ENCODE measurements at regions not wholly inside any gene's neighbourhood (a gene's known extent, or its start where the extent isn't known, plus 50 kb on each side); places are given as distances from the start of the nearest gene placed in this dataset.

DNA sequence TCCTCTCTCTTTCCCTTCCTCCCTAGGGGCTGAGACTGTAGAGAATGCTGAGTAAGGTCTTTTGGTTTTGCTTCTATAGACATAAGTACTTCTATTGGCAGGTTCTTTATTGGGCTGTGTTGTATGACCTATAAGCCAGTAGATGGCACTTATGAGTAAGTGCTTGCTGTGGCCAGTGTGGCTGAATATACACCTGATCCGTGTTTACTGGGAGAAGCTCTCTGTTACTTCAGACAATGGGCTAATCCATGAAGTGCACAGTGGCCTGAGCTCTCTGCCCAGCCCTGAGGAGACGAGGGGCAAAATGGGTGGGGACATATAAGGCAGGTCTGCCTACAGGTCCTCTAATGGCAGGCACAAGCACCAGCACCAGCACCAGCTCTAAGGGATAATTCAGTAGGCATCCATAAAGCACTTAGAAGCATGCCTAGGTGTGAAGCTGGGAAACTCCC is 610.3 kb downstream of the RNF144B start:
- H3K27ac ChIP-seq, result no peak overlapping the region
- TF ChIP-seq, protein P1, sequence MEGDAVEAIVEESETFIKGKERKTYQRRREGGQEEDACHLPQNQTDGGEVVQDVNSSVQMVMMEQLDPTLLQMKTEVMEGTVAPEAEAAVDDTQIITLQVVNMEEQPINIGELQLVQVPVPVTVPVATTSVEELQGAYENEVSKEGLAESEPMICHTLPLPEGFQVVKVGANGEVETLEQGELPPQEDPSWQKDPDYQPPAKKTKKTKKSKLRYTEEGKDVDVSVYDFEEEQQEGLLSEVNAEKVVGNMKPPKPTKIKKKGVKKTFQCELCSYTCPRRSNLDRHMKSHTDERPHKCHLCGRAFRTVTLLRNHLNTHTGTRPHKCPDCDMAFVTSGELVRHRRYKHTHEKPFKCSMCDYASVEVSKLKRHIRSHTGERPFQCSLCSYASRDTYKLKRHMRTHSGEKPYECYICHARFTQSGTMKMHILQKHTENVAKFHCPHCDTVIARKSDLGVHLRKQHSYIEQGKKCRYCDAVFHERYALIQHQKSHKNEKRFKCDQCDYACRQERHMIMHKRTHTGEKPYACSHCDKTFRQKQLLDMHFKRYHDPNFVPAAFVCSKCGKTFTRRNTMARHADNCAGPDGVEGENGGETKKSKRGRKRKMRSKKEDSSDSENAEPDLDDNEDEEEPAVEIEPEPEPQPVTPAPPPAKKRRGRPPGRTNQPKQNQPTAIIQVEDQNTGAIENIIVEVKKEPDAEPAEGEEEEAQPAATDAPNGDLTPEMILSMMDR (conservative IDR thresholded peaks at IDR 0.05), result peak; percentile 69

DNA sequence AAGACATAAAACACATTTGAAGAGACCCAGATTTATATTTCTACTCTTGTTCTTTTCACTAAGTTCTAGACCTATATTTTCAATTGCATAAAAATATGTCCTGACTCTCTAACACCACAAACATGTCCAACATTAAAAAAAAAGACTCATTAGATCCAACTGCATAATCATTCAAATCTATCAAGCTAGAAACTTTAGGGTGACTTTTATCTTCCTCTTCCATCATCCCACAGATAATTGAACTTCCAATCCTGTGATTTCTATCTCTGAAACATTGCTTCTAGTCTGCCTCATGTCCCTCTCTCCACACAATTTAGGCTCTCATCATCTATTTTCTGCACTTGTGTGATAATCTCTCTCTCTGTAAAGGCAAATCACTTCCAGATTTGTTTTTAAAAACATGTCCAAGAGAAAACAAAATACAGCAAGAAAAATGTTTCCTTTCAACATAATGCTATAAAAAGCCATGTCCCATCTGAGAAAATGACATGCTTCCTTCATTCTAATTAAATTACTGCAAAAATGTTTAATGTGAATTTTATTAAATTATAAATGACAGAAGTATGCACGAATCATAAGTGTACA is 615.9 kb downstream of the RNF144B start:
- TF ChIP-seq, protein P1 (conservative IDR thresholded peaks at IDR 0.05), result no peak
- H3K27ac ChIP-seq, result no peak overlapping the region

DNA sequence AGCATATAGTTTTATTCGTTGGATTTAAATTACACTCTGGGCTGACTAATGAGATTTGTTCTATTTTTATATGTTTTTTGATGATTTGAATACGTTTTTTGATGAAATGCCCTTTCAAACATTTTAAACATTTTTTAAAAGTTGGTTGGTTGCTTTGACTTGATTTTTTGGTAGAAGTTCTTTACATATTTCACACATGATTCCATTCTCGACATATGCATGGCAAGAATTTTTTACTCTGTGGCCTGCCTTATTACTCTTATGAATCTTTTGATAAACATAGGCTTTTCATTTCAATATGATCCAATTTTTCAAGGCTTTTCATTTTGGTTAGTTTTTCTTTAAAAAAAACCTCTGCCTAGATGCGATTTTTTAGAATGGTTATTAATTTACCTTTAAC is 617.0 kb downstream of the RNF144B start:
- H3K27ac ChIP-seq, result no peak overlapping the region

DNA sequence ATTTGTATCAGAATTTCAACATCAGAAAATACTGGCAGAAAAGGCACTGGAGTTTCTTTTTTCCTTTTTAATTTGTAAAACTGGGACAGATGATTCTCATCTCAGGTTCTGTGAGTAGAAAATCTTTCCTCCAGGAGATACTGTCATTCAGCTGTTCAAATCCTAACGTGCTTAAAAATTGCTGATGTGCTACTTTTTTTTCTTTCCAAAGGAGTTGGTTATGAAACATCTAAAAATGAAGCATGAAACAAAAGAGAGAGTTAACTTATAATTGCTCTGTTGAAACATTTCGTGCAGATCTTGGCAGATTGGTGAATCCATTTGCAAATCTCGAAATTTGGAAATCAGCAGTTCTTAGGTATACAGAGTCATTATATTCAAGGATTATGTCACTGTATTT is 622.6 kb downstream of the RNF144B start:
- TF ChIP-seq, protein P1 (conservative IDR thresholded peaks at IDR 0.05), result no peak
- H3K27ac ChIP-seq, result no peak overlapping the region

More for the DNA sequence above, 617.0 kb downstream of the RNF144B start:
- TF ChIP-seq, protein P1 (conservative IDR thresholded peaks at IDR 0.05), result no peak

DNA sequence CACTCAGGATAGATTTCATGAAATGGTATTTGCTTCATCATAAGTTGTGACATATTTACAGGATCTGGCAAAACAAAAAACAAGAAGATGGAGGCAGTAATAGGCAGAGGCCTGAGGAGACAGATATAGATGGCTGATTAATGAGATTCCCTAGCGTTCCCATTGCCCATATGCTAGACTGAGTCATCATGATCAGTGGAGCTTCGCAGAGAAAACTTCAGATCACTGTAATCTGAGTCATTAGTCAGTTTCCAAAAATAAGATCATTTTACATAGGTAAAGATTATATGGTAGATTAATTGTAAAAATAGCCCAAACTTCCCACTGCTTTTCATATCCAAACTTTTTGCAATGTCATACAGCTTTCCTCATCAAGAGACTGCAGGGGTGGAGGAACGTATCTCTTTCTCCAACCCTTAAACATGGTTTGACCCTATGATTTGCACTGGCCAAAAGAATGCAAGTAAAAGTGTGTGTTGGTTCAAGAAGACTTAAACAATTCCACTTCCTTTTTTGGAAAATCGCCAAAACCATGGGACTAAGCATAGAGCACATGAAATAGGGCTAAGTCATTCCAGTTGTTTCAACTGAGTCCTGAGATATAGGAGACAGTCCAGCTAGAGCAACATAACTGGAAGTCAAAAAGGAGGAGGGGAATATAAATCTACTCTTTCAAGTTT is 626.0 kb downstream of the RNF144B start:
- no peak overlapping the region for H3K27ac ChIP-seq
- TF ChIP-seq, protein P1 (conservative IDR thresholded peaks at IDR 0.05), result no peak

DNA sequence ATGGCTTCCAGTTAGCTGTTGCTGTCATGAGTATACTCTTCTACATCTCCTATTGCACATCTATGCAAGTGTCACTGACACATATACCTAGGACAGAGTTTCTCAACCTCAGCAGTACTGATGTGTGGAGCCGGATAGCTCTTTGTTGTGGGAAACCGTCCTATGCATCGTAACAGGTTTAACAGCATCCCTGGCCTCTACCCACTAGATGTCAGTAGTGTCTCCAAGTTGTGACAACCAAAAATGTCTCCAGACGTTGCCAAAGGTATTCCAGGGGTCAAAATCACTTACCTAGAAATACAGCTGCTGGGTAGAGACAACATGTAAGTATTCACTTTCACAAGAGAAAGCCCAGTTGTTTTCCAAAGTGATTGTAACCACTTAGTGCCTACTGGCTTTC is 637.6 kb downstream of the RNF144B start:
- no peak overlapping the region for H3K27ac ChIP-seq
- TF ChIP-seq, protein P1 (conservative IDR thresholded peaks at IDR 0.05), result peak; percentile 61

DNA sequence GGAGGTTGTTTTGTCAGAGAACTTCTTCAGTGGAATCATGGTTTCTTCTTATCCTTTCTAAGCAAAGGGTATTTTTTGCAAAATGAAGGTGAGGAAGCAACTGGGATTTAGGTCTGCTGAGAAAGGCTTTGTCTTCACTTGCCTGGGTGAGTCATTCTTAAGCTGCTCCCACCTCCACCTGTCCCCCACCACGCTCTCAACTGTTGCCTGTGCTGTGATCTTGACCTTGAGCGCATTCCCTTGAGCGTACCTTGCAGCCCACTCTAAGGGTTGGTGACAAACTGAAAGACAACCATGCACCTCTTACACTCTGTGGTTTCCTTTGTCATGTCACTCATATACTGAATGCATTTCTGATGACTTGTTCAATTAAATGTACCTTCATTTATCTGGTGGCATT is 641.1 kb downstream of the RNF144B start:
- TF ChIP-seq, protein P1 (conservative IDR thresholded peaks at IDR 0.05), result no peak

More for the DNA sequence above, 641.1 kb downstream of the RNF144B start:
- no peak overlapping the region for H3K27ac ChIP-seq
